CD4-positive, alpha-beta T cell treated with Interleukin-10 for 1 hour (primary cell): ENCODE measurements at regions not wholly inside any gene's neighbourhood (a gene's known extent, or its start where the extent isn't known, plus 50 kb on each side); places are given as distances from the start of the nearest gene placed in this dataset.
"Not testable (repeated sequence)": the region's sequence is repeated elsewhere in the genome, so short reads cannot be mapped to it uniquely, and the experiment has no call there.

Experiments
- DNase-seq: peaks from one replicate; pipeline ENCODE4 v3.0.0-alpha.2; 2020

GRCh38 chr3:81170298-81170697, 591.1 kb downstream of the GBE1 start:
- no peak for DNase-seq

GRCh38 chr3:81164806-81165205, 596.6 kb downstream of the GBE1 start:
- no peak for DNase-seq

GRCh38 chr3:81161851-81162250, 599.6 kb downstream of the GBE1 start:
- no peak for DNase-seq

- DNase-seq: no peak
Measured at GRCh38 chr3:81161100-81161499, 600.3 kb downstream of the GBE1 start.

GRCh38 chr3:81154611-81155143, 606.8 kb downstream of the GBE1 start:
- DNase-seq: no peak

- no peak for DNase-seq
Measured at GRCh38 chr3:81152156-81152555, 609.3 kb downstream of the GBE1 start.

GRCh38 chr3:81132995-81133394, 628.5 kb downstream of the GBE1 start:
- no peak for DNase-seq

GRCh38 chr3:81105789-81106488, 655.5 kb downstream of the GBE1 start:
- DNase-seq: no peak

GRCh38 chr3:81105206-81105605, 656.2 kb downstream of the GBE1 start:
- DNase-seq: no peak

- DNase-seq: no peak
Measured at GRCh38 chr3:81097889-81098288, 663.6 kb downstream of the GBE1 start.

- no peak for DNase-seq
Measured at GRCh38 chr3:81095956-81096355, 665.5 kb downstream of the GBE1 start.

- DNase-seq: no peak
Measured at GRCh38 chr3:81094986-81095385, 666.5 kb downstream of the GBE1 start.

GRCh38 chr3:81087607-81088006, 673.8 kb downstream of the GBE1 start:
- no peak for DNase-seq

GRCh38 chr3:81086348-81086747, 675.1 kb downstream of the GBE1 start:
- DNase-seq: no peak

- no peak for DNase-seq
Measured at GRCh38 chr3:81080608-81081007, 680.8 kb downstream of the GBE1 start.

- DNase-seq: no peak
Measured at GRCh38 chr3:81072591-81072990, 688.9 kb downstream of the GBE1 start.

GRCh38 chr3:81068546-81068945, 692.9 kb downstream of the GBE1 start:
- no peak for DNase-seq

- DNase-seq: no peak
Measured at GRCh38 chr3:81063896-81064295, 697.5 kb downstream of the GBE1 start.

- not testable (repeated sequence) for DNase-seq
Measured at GRCh38 chr3:81051133-81051532, 710.3 kb downstream of the GBE1 start.

- DNase-seq: no peak
Measured at GRCh38 chr3:81048058-81048665, 713.3 kb downstream of the GBE1 start.

GRCh38 chr3:81045976-81046375, 715.5 kb downstream of the GBE1 start:
- DNase-seq: no peak

GRCh38 chr3:81045246-81045645, 716.2 kb downstream of the GBE1 start:
- no peak for DNase-seq

GRCh38 chr3:81043660-81044199, 717.7 kb downstream of the GBE1 start:
- DNase-seq: no peak

GRCh38 chr3:81043009-81043408, 718.4 kb downstream of the GBE1 start:
- no peak for DNase-seq
